ENCODE measurements at regions not wholly inside any gene's neighbourhood (a gene's known extent, or its start where the extent isn't known, plus 50 kb on each side); places are given as distances from the start of the nearest gene placed in this dataset.
A peak's percentile ranks its signal among the peaks of the same experiment; 100 is the strongest.

DNA sequence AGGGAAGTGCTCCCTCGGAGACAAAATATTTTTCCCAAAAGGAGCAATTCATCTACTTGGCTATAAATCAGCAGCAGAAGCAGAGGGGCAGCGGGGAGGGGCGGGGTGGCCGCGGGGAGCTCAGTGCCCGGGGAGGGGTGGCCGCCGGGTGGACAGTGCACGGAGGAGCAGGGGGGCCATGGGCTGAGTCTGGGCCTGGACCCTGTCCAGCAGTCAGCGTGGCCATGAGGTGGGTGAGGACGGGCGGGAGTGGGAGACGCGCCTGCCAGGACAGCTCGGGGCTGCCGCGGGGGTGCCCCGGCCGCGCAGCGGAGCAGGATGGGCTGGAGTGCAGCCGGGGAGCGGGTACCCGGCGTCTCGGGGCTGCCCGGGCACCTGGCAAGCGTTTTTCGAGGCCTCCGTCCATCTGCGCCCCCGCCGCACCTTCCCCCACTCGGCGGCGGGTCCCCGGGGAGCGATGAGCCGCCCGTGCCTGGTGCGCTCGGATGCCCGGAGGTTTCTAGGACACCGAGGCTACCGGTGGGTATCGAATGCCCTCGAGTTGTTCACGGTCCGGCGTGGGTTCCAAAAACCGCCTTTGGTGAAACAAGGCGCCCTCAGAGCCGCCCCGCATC lies 229.5 kb downstream of the THBS2 start:
- CTCF ChIA-PET: no interaction called here
- DNase-seq (ENCODE audit: low spot score): no peak
- H3K27ac ChIP-seq: no peak overlapping the region
- POLR2A ChIA-PET (ENCODE audit: low non-redundant PET): no interaction called here
- TF ChIP-seq, protein P1, sequence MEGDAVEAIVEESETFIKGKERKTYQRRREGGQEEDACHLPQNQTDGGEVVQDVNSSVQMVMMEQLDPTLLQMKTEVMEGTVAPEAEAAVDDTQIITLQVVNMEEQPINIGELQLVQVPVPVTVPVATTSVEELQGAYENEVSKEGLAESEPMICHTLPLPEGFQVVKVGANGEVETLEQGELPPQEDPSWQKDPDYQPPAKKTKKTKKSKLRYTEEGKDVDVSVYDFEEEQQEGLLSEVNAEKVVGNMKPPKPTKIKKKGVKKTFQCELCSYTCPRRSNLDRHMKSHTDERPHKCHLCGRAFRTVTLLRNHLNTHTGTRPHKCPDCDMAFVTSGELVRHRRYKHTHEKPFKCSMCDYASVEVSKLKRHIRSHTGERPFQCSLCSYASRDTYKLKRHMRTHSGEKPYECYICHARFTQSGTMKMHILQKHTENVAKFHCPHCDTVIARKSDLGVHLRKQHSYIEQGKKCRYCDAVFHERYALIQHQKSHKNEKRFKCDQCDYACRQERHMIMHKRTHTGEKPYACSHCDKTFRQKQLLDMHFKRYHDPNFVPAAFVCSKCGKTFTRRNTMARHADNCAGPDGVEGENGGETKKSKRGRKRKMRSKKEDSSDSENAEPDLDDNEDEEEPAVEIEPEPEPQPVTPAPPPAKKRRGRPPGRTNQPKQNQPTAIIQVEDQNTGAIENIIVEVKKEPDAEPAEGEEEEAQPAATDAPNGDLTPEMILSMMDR (conservative IDR thresholded peaks at IDR 0.05; ENCODE audit: low read depth): no peak

DNA sequence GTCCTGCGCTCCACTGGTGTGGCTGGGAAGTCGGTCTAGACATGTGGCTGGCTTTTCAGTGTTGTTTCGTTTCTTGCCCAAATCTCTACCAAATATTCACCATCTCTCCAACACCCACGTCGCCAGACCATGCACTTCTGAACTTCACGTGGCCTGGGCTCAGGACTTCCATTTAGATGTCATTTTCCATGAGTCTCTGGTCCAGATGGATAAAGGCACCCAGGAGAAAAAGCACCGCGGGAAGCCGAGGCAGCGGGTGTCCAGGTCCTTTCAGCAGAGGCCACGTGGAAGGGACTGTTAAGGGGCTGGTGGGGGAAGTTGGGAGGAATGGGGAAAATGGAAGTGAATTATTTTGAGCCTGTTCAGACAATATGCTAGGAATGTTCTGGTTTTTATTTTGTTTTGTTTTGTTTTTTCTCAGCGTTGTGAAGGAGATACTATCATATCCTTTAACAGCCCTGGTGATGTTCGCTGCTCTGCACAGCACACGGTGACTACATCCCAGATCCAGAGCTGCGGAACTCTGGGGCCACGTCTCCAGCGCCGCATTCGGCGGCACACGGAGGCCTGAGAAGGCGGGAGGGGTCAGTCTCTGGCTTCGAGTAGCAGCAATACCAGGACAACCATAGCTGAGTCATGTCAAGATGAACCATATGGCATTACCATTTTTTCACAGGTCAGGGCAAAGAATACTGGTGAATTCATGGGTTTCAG lies 230.3 kb downstream of the THBS2 start:
- DNase-seq (ENCODE audit: low spot score): no peak
- POLR2A ChIA-PET (ENCODE audit: low non-redundant PET): no interaction called here
- CTCF ChIA-PET: no interaction called here
- TF ChIP-seq, protein P1 (conservative IDR thresholded peaks at IDR 0.05; ENCODE audit: low read depth): no peak
- H3K27ac ChIP-seq: no peak overlapping the region

DNA sequence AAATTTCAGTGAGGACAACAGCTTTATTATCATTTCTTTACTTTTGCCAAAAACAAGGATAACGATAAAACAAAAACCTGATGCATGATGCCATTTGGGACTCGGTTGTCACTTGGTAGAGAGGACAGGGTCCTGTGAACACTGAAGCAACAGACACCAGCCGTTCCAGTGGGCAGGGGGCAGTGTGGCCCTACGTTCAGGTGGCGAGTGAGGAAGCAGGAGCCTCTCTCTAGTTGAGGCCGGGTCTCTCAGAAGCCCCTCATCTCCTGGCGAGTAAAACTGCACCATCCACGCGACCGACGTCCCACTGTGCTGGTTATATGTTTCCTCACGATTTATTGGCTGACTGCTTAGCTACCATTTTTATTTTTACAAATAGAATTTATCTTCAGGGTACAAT lies 231.6 kb downstream of the THBS2 start:
- DNase-seq (ENCODE audit: low spot score): no peak
- TF ChIP-seq, protein P1 (conservative IDR thresholded peaks at IDR 0.05; ENCODE audit: low read depth): no peak
- ChIA-PET POLR2A (ENCODE audit: low non-redundant PET) (no interaction called here), CTCF (no interaction called here)
- no peak overlapping the region for H3K27ac ChIP-seq

DNA sequence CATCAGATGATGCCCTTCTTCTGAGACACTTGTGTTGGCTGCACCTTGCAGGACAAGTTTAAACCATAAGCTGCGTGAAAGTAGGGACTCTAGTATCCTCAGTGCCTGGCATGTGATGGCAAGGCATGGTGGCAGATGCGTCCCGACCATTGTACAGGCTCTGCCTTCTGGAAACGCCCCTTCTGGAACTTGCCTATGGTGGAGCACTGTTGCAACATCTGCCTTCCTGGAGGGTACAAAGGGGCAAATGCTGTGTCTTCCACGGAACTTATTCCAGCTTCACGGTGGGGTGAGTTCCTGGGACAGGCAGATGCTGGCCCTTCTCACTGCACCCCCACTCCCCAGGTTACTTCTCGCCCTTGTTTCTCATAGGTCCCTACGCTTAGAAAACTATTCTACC lies 232.8 kb downstream of the THBS2 start:
- no peak overlapping the region for H3K27ac ChIP-seq
- ChIA-PET CTCF (interaction anchor here (0.6 to 0.7 kb wide), 3 partner anchors 24 to 79 kb away, joined by 3 to 4 read pairs (median 3); no protein-coding TSS in a partner anchor), POLR2A (ENCODE audit: low non-redundant PET) (no interaction called here)
- TF ChIP-seq, protein P1 (conservative IDR thresholded peaks at IDR 0.05; ENCODE audit: low read depth): no peak
- no peak for DNase-seq (ENCODE audit: low spot score)

DNA sequence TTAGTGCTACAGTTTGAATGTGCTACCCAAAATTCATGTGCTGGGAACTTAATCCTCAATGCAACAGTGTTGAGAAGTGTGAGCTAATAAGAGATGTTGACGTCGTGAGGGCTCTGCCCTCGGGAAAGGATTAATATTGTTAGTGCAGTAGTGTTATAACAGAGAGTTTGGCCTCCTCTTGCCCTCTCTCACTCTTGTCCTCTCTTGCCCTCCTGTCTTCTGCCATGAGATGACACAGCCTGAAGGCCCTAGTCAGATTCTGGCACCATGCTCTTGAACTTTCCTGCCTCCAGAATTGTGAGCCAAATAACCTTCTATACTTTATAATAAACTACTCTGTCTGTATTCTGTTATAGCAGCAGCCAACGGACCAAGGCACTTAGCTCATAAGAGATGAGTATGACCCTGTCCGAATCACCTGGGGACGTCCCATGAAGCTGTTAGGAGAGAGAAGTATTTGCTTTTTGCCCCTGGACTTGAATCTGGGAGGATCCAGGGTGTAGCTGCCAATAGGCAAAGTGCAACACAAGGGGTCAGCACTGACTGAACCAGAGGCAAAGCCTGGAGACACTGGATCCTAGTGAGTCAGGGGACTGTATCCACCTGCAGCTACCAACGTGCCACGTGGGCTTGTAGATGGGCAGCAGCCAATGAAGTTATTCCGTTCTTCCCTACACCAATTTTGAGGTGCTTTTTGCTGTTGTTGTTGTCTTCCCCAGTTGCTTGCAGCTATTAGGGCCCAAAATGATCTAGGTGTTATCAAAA lies 233.7 kb downstream of the THBS2 start:
- POLR2A ChIA-PET (ENCODE audit: low non-redundant PET): no interaction called here

DNA sequence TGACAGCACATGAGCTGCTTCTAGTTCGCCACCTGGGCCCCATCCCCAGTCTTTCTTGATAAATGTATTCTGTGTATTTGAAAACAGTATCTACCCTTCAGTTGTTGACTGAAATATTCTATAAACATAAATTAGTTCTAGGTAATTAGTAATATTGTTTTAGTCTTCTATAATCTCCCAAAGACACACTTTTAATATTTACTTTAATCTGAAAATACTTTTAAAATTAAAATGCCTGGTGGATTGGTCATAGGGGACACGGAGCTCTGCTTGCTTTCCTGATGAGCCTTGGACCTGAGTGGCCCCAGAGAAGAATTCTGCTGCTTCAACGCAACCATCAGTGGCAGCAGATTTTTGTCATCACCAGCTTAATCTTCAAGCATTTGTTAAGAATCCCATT lies 234.5 kb downstream of the THBS2 start:
- H3K27ac ChIP-seq: no peak overlapping the region
- ChIA-PET CTCF (no interaction called here), POLR2A (ENCODE audit: low non-redundant PET) (no interaction called here)
- TF ChIP-seq, protein P1 (conservative IDR thresholded peaks at IDR 0.05; ENCODE audit: low read depth): no peak
- DNase-seq (ENCODE audit: low spot score): no peak

More for the DNA sequence above, 233.7 kb downstream of the THBS2 start:
- TF ChIP-seq, protein P1 (conservative IDR thresholded peaks at IDR 0.05; ENCODE audit: low read depth): no peak
- DNase-seq (ENCODE audit: low spot score): peak; percentile 31
- no peak overlapping the region for H3K27ac ChIP-seq
- CTCF ChIA-PET: no interaction called here
